CD4-positive, alpha-beta T cell treated with Interferon gamma for 1 hour (primary cell): ENCODE measurements at regions not wholly inside any gene's neighbourhood (a gene's known extent, or its start where the extent isn't known, plus 50 kb on each side); places are given as distances from the start of the nearest gene placed in this dataset.
"Not testable (repeated sequence)": the region's sequence is repeated elsewhere in the genome, so short reads cannot be mapped to it uniquely, and the experiment has no call there.

ENCODE experiments used
- DNase-seq: peaks from one replicate; pipeline ENCODE4 v3.0.0-alpha.2; 2020

DNA sequence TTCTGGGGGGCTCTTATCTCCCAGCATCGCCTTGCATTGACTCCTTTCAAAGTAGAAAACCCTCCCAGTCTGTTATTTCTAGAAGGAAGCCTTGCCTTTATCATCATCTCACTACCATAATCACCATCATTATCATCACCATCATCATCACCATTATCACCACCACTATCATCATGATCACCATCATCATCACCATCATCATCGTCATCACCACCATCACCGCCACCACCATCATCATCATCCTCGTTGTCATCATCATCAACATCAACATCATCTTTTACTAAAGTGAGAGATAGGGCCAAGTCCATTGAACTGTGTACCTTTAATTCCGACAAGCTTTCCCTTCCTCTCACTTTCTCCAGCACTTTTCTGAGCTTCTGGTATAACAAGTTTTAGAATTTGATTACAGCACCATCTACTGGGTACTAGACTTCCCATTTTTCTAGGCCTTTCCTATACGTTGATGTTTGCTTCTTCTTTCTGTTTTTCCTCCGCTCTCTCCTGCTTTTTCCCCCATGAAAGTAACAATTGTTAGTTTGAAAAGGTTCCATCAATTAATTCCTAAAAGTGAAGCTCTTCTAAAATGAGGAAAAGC is 226.4 kb downstream of the BUB3 start:
- DNase-seq = no peak

DNA sequence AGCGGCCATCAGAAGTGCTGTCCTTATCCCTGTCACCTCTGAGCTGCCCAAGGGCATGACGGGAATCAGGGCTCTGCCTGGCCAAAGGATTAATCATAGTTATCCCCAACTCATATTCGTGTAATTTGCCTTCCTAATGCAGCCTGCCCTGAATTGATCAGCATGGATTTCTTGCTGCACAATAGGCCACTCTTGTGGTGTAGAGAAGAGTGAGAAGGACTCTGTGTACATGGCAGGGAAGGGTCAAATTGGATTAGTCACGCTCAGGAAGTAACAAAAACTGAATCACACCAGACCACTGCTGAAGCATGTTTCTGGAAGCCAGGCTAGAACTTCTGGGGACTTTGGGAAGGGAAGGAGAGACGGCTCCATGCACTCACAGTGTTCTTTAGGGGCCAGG is 227.0 kb downstream of the BUB3 start:
- no peak for DNase-seq

DNA sequence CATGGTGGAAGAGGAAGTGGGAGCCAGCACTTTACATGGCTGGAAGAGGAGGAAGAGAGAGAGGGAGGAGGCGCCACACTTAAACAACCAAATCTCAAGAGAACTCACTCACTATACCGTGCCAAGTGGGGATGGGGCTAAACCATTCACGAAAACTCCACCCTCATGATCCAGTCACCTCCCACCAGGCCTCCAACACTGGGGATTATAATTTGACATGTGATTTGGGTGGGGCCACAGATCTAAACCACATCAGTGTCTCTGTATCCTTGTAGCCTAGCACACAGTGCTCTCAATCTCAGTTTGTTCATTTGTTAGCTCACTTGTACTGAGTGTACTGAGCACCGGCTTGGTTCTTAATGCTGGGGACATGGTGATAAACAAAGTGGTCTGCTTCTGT is 228.3 kb downstream of the BUB3 start:
- no peak for DNase-seq

GRCh38 chr10:123385508-123386080 is 231.4 kb downstream of the BUB3 start:
- no peak for DNase-seq

GRCh38 chr10:123389520-123389919 is 235.3 kb downstream of the BUB3 start:
- no peak for DNase-seq

- no peak for DNase-seq
These were observed 236.1 kb downstream of the BUB3 start for GRCh38 chr10:123390332-123390731.

DNA sequence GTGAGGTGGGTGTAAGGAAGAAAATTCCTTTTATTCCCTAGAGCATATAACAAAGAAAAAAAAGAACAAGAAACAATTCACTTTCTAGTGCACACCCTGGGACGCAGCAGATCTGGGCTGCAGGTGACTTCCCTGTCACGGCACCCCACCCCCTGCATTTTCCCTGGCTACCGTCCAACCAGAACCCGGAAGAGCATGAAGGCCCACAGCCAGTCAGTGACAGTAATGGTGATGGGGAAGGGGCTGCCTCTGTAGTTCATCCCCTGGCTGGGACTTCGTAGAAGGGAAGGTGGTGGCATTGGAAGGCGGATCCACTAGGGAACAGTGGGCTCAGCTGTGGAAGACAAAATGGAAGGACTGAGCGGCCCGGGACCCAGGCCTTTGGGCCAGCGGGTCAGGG is 236.7 kb downstream of the BUB3 start:
- no peak for DNase-seq

DNA sequence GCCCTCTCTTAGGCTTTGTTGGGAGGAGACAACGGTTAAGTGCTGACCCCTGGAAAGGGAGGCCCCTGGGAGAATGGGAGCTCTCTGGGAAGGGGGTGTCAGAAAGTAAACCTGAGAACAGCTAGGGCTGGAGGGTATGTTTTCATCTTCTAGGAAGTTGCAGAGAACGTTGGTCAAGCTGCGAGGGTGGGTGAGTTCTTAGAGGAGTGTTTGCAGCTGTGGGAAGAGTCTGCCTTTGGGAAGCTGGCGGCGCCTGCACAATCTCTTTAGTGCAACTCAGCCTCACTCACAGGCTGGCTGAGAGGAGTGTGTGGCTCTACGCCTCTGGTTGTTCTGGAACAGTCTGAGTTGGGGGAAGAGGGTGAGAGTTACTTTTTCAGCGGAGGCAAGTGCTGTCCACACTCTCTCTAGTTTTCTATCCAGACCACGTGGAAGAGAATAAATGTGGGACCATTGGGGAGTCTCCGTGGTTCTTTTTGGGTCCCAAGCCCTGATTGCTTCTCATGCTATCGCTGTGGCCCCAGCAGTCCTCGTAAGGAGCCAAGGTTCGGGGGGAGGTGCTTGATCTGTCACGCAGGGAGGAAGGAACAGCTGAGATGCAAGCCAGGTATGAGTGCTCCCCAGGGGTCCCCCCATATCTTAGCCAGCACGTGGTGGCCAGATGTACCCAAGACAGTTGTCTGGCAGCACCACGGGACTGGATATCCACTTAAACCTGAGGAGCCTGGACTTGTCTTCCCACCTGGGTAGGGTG is 237.2 kb downstream of the BUB3 start:
- no peak for DNase-seq

DNA sequence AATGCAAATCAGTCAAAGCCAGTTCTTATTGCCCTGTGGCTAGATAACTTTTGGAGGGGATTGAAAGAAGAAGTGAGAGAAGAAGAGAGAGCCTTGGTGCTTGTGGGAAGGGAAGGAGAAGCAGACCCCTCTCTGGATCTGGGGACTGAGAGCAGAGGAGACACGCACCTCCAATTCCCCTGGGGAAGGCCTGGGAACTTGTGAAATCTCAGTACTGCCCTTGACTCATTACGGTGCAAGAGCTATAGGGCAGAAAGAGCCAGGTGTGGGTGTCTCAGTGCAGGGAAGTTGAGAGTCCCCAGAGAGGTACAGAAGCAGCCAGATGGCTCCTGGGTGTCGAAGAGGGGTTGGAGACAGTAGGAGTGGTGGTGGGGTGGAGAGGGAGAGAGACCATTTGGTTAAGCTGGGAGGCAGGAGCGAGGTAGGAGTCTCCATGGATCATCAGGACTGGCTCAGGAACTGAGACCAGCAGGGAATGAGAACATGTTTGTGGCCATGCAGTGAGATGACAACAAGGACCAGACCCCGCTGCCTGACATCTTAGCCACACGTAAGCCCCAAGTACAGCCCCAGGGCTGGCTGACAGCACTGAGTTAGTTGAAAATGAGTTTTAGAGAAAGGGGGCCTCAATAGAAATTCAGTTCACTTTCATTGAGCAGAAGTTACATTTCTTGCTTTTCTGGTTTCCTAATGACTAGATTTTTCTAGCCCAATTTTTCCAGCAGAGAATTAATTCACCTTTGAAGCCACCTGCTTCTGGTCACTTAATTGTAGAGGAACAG is 238.2 kb downstream of the BUB3 start:
- no peak for DNase-seq

DNA sequence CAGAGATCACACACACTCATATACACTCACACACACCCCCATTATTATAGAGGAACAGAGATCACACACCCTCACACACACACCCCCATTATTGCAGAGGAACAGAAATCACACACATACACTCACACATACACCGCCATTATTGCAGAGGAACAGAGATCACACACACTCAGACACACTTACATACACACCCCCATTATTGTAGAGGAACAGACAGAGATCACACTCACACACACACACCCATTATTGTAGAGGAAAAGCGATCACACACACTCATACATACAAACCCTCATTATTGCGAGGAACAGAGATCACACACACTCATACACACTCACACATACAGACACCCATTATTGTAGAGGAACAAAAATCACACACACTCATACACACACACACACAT is 239.0 kb downstream of the BUB3 start:
- DNase-seq = no peak

DNA sequence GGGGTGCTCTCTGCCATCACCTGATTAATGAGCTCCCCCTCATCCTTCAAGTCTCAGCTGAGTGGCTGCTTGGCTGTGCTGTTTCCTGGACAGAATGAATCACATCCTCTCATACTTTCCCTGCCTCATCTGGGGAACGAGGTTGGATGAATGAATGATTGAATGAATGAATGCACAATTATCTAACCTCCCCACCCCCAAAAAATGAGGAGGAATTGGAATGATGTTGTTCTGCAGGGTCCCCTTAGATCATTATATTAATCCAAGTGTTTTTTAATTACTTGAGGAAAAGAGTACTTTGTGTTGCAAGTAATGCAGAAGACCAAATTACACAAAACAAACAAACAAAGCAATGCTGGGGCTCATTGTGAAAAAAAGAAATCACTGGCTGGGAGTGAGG is 240.2 kb downstream of the BUB3 start:
- no peak for DNase-seq

- not testable (repeated sequence) for DNase-seq
These were observed 241.0 kb downstream of the BUB3 start for GRCh38 chr10:123395234-123395633.

DNA sequence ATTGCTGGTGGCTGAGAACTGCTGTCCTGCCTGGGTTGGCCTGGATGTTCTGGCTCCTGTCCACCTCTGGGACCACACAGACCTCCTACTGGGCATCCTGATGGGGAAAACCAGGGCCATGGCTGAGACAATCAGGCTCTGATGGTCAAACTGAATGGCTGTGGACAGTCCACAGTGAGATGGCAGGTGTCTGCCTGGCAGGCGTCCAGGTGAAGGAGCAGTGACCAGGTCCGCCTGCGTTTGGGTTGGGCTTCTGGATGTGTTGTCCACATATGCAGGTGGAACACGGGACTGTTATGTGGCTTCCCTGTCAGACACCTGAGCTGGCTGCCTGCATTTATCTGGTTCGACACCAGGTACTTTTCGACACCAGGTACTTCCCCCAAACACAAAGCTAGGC is 241.7 kb downstream of the BUB3 start:
- no peak for DNase-seq

- DNase-seq = no peak
These were observed 244.0 kb downstream of the BUB3 start for GRCh38 chr10:123398180-123398591.

GRCh38 chr10:123398756-123399155 is 244.6 kb downstream of the BUB3 start:
- DNase-seq = no peak

- no peak for DNase-seq
These were observed 245.2 kb downstream of the BUB3 start for GRCh38 chr10:123399276-123399839.

DNA sequence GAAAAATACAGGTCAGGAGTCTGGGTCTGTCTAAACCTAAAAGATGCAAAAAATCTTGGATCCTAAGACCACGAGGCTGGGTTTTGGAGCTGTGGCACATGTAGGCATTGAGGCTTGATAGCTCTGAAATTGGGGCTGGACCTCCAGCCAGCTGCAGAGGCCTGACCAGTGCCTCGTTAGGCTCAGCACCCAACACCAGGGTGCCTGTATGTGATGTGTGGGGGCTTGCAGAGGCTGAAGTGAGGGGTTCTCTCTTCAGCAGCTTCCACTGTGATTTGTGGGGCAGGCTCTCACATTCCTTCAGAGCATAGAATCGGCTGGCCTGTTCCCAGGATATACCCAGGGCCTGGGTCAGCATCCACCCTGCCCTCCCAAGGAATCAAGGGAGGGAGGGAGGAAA is 247.8 kb downstream of the BUB3 start:
- DNase-seq = no peak

GRCh38 chr10:123402656-123403055 is 248.5 kb downstream of the BUB3 start:
- DNase-seq = peak; percentile 39

GRCh38 chr10:123404357-123404756 is 250.2 kb downstream of the BUB3 start:
- no peak for DNase-seq

- DNase-seq = no peak
These were observed 254.5 kb downstream of the BUB3 start for GRCh38 chr10:123408660-123409059.

- no peak for DNase-seq
These were observed 255.2 kb downstream of the BUB3 start for GRCh38 chr10:123409426-123409825.

DNA sequence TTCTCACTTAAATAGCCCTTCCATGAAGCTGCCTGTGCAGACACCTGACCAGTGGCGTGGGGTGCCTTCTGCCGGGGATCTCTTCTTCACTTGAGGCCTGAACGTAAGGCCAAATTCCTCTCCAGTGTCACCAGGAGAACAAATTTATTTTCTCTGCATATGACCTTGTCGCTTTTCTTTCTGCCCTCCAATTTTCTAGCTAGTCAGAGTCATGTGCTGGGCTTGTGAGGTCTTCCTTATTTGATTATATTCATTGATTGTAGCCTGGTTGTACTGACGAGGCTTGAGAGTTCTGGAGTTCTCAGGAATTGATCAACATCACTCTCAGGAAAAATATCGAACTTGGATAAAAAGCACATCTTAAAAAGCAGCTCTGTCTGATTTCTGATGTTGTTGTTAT is 255.7 kb downstream of the BUB3 start:
- no peak for DNase-seq

- no peak for DNase-seq
These were observed 252.8 kb upstream of the GPR26 start for GRCh38 chr10:123413353-123413752.
